HCT116 (cell line): ENCODE measurements at regions not wholly inside any gene's neighbourhood (a gene's known extent, or its start where the extent isn't known, plus 50 kb on each side); places are given as distances from the start of the nearest gene placed in this dataset.

ENCODE experiments used
- ELF1 ChIP-seq: IDR thresholded peaks from 2 replicates; pipeline ENCODE4 v1.6.1; 2012; ENCODE audit warnings: low read depth, borderline replicate concordance
- EZH2 ChIP-seq: fragments of 200-600 bp; sonication (generic); IDR thresholded peaks from 2 replicates; pipeline ENCODE4 v1.6.1; 2017; ENCODE audit warnings: antibody characterized with exemption, mixed run types
- EZH2phosphoT487 ChIP-seq: fragments of 200-600 bp; IDR thresholded peaks from 2 replicates; pipeline ENCODE4 v1.6.1; 2018; ENCODE audit warnings: antibody characterized with exemption, borderline replicate concordance
- FOSL1 ChIP-seq: IDR thresholded peaks from 2 replicates; pipeline ENCODE4 v1.6.1; 2012; ENCODE audit warnings: low read depth
- POLR2A ChIP-seq: IDR thresholded peaks from 2 replicates; pipeline ENCODE4 v1.7.0; 2011; ENCODE audit warnings: borderline replicate concordance; ENCODE audit not compliant: insufficient read depth, insufficient read length; ENCODE audit errors: extremely low read depth
- POLR2AphosphoS5 ChIP-seq: IDR thresholded peaks from 2 replicates; pipeline ENCODE4 v1.6.1; 2011; ENCODE audit warnings: mild to moderate bottlenecking, low read depth, low read length, moderate library complexity
- SP1 ChIP-seq: IDR thresholded peaks from 2 replicates; pipeline ENCODE4 v1.6.1; 2012; ENCODE audit warnings: low read depth
- TF ChIP-seq, protein P1 (sequence below), 3 experiments: fragments of 200-600 bp in 1 of 3; sonication (generic) in 1 of 3; IDR thresholded peaks in 2 of 3; conservative IDR thresholded peaks in 1 of 3; 2 replicates each; pipeline ENCODE4 v1.5.1; 2012 to 2017; ENCODE audit warnings: low read depth in 2 of 3, low read length in 2 of 3, antibody characterized with exemption in 1 of 3, borderline replicate concordance in 1 of 3, control low read depth in 1 of 3, mild to moderate bottlenecking in 1 of 3, mixed read lengths in 1 of 3, mixed run types in 1 of 3, moderate library complexity in 1 of 3; ENCODE audit not compliant: insufficient read depth in 1 of 3

GRCh38 chr10:85315657-85316056 lies 987.3 kb downstream of the CCSER2 start:
- TF ChIP-seq, protein P1, sequence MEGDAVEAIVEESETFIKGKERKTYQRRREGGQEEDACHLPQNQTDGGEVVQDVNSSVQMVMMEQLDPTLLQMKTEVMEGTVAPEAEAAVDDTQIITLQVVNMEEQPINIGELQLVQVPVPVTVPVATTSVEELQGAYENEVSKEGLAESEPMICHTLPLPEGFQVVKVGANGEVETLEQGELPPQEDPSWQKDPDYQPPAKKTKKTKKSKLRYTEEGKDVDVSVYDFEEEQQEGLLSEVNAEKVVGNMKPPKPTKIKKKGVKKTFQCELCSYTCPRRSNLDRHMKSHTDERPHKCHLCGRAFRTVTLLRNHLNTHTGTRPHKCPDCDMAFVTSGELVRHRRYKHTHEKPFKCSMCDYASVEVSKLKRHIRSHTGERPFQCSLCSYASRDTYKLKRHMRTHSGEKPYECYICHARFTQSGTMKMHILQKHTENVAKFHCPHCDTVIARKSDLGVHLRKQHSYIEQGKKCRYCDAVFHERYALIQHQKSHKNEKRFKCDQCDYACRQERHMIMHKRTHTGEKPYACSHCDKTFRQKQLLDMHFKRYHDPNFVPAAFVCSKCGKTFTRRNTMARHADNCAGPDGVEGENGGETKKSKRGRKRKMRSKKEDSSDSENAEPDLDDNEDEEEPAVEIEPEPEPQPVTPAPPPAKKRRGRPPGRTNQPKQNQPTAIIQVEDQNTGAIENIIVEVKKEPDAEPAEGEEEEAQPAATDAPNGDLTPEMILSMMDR (IDR thresholded peaks at IDR 0.05 in 2 of 3, conservative IDR thresholded peaks at IDR 0.05 in 1 of 3; ENCODE audit: borderline replicate concordance in 1 of 3, insufficient read depth in 1 of 3, low read depth in 2 of 3, low read length in 2 of 3): no peak
- TF ChIP-seq EZH2phosphoT487 (no peak), POLR2A (no peak), ELF1 (no peak), FOSL1 (no peak), EZH2 (no peak), POLR2AphosphoS5 (no peak), SP1 (no peak)
